ENCODE measurements at regions not wholly inside any gene's neighbourhood (a gene's known extent, or its start where the extent isn't known, plus 50 kb on each side); places are given as distances from the start of the nearest gene placed in this dataset.

DNA sequence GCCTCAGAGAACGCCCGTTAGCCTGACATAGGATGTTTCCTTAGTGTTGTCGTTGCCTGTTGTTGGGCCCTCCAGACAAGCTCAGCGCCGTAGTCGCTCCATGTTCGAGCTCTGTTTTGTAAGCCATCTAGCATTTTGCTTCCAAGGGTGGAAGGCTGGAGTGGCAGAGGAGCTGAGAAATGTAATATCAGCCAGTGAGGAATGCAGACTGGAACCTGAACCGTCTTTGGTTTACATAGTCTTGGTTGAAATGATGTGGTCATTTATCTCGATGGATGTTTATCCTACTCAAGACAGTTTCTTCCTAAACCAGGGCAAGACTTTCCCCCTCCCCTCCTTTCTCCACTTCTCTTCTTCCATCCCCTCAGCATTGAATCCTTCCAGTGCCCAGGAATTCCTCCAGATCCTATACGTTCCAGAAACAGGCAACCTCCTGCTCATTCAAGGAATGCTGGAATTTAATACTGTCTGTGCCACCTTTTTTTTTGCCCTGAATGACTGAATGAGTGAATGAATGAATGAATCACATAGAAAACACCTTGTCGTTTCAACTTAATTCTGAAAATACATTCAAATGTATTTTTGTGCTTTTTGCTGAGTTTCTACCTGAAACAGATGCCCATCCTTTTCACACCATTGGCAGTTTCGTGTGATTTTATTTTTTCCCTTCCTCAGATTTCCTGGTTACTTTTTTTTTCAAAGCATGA lies 109.5 kb upstream of the MBNL2 start:
- no peak for DNase-seq

DNA sequence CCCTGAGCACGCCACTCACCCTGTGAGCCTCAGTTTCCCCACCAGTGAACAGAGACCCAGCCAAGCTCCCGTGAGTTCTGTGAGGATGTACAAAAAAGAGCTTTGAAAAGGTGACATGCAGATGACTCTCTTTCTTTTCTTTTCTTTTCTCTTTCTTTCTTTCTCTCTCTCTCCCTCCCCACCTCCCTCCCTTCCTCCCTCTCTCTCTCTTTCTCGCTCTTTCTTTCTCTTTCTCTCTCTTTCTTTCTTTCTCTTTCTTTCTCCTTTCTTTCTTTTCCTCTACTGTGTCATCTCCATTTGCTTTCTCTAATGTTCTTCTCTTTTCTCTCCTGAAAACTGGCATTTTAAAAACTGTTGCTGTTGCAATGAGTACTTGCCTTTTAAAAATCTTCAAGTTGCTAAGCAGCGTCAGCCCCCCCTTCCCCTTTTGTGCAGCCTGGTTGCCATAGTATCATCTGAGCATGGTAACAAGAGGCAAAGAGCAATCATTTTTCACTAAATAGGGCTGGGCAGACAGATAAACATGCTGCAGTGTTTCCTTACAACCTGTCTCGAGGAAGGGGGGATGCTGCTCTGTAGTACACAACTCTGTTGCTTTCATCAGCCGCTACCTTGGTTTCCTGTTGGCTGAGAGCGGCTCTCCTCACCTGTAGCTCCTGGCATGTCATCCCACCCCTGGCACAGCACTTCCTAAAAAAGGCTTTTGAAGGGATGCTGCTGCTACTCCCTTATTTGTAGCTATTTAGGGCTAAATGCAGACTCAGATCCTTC lies 108.7 kb upstream of the MBNL2 start:
- DNase-seq, result peak in 1 of 2 experiments; percentile 7

DNA sequence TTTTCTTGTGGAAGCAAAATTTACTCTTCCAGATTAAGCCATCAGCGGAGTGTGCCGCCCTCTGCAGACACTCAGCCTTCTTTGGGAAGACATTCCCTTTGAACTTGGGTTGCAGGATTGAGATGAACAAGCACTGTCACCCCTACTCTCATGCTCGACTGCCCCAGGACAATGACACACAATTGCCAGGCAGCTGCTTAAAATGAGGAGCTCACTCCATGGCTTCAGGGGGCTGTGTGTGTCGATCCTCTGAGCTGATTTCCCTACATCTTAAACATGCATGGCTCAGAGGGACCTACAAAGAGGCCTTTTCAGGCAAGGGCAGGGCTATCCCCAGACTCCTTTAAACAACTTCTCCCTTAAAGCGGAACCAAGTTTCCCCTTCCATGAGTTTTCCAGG lies 107.5 kb upstream of the MBNL2 start:
- DNase-seq, result no peak

DNA sequence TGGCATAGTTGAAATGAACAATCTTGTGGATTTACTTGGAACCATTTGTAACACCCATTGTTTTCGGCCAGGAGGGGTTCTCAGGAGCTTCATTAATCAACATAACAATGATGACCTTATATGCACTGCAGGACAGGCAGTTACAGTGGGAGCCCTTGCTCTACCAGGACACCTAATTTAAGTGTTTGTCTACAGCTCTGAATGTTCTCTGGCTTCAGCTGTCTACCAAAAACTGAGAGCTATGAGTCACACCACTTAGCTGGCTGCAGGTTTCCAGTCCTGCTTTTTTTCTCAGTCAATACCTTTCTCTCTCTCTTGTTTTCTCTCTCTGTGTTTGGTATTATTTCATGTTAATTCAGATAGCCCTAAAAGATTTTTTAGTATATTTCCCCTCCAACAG lies 105.4 kb upstream of the MBNL2 start:
- no peak for DNase-seq

DNA sequence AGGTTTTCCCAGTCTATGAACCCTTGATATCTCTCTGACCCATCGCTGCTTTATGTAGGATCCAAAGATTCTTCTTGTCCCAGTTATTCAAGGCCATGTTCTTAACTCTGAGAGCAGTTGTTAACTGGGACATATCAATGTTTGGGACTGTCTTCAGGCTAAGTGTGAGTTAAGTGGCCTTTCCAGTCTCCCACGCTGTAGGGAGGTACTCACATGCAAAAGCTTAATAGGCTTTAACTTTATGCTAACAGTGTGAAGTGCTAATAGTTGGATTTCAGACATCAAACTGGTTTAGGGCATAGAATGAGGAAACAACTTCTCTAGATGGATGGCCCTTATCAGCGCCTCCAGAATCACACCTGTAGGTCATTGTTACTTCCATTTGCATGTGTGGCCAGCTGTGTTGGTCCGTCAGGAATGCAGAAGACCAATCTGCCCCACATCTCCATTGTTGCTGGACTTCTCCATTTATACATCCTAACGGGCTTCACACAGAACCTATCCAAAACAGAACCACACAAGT lies 104.7 kb upstream of the MBNL2 start:
- no peak for DNase-seq

DNA sequence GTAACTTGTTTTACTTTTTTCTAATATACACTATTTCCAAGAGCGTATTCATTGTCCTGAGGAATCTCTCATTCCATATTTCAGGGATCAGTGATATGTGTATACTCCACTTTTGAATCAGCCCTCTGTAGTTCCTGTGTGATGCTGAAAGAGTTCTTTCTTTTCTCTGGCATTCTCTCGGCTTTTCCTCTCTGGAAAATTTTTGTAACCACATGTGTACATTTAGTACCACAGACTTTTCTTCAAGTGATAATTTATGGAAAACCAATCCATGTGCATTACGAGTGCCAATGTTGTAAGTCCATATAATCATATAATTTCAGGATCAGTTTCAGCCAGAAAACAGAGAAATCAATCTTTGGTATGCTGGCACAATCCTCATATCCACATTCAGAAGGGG lies 102.2 kb upstream of the MBNL2 start:
- DNase-seq, result no peak

DNA sequence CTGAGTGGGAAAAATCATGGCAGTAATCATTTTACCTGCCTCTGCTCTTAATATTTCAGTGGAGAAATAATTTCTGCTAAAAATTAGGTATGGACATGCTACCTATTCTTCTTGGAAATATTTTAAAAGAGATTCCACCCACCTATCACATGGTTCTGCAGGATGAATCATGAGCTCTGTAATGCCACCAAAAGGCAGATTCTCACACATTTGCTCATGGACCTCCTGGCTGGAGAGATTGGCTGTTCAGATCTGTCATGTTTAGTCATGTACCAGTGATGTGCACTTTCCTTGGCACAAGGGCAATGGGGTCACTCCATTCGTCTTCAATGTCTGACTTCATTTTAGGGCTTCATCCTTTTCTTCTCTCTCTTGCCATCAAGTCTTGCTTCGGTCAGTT lies 101.8 kb upstream of the MBNL2 start:
- no peak for DNase-seq

DNA sequence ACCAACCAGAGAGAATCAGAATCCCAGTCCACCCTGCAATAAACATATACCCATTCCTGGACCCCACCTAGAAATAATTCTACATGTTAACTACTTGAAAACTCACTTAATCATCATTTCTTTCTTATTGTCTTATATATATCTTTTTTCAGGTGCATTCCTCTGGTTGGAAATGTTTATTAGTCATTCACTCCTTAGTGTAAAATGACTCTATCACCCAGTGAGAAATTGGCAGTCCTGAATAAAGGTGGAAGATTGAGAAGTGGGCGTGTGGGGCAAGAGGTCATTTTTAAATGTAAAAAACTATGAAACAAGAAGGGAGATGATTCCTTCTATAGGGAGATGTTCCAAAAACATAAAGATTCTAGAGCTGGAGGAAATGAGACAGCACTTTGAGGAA lies 101.2 kb upstream of the MBNL2 start:
- no peak for DNase-seq

DNA sequence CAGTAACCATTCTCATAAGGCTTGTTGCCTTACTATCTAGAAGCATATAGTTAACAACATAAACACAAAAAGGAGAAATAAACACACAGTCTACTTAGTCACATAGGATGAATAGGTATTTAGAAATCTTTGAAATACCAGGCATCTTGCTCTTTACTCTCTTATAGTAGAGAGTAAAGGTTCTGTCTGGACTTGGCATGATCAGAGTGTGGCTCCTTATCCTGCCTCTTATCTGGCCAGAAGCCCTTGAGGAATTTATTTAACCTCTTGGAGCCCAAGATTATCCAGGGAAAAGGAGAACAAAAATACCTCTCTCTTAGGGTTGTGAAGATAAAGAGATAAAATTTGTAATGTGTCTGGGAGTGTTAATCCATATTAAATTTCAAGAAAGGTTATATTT lies 100.2 kb upstream of the MBNL2 start:
- no peak for DNase-seq

DNA sequence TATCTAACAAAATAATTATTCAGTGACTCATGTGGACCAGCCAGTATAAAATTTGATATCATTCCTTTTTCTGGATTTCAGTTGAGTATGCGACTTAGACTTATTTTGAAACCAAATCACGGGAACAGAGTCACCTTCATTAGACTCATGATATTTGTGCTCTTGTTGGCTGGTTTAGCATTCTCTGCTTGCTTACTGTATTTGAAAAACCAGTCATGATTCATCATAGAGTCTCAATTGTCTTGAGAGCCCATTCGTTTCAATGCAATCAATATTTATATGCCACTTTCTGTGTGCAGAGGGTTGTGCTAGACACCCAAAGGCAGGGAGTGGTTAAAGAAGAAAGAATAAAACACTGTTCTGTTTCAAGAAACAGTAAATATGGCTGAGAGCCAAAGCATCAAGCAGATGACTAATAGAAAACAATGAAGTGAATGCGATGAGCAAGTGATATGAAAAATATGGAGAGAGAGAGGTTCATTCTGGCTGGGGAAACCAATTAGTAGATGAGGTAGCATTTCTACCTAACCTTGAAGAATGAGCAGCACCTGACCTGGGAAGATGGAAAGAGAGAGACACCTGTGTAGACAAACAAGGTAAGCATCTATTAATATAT lies 99.6 kb upstream of the MBNL2 start:
- no peak for DNase-seq

DNA sequence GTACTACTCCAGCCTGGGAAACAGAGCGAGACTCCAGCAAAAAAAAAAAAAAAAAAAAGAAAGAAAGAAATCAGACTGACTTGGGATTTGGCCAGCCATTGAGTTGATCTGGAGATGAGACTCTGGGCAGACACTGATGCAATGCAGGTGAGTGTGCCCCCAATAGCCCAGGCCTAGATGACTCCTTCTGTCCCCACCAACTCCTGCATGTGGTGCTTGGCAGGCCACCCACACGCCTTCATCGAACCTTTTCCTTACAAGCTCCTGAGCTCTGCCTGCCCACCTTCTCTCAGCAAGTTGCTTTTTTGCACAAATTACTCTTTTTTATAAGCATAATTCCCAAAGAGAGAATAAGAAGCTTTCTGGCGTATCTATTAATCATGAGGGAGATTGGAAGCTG lies 97.9 kb upstream of the MBNL2 start:
- DNase-seq, result no peak

DNA sequence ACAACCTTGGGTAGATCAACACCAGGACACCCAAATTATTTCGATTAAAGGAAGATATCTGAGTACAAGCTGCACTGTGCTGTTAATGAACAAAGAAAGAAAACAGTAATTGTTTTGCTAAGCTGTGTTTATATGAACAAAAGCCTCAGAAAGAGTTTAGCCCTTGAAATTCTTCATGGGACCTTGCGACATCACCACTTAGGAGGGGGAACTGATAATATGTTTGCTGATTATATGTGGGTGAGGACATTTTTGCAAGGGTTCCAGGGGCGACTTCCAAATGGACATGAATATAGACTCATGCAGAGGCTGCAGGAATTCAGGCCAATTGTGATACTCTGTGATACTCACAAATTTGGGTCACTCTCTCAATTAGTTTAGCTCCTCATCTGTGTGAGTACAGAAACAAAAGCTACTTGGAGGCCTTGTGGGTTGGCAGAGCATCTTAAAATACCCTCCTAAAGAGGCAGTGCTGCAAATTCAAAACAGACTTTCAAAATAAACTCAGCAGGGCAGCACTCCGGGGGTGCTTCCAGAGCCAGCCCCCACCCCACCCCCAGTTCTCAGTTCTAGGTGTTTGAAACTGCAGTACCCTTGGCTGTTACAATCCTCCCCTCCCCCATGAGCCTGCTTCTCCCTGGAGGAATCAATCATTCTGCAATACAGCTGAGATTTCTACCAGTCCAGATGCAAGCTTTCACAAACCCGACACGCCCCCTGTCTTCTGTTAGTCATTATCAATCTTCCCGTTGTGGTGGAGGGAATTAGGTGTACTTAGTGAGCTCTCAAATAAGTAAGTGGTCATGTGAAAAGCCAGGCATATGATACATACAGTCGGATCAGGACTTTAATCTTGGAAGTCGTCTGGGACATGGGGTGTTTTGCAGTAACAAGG lies 97.0 kb upstream of the MBNL2 start:
- DNase-seq, result peak; percentile 94 to 97

DNA sequence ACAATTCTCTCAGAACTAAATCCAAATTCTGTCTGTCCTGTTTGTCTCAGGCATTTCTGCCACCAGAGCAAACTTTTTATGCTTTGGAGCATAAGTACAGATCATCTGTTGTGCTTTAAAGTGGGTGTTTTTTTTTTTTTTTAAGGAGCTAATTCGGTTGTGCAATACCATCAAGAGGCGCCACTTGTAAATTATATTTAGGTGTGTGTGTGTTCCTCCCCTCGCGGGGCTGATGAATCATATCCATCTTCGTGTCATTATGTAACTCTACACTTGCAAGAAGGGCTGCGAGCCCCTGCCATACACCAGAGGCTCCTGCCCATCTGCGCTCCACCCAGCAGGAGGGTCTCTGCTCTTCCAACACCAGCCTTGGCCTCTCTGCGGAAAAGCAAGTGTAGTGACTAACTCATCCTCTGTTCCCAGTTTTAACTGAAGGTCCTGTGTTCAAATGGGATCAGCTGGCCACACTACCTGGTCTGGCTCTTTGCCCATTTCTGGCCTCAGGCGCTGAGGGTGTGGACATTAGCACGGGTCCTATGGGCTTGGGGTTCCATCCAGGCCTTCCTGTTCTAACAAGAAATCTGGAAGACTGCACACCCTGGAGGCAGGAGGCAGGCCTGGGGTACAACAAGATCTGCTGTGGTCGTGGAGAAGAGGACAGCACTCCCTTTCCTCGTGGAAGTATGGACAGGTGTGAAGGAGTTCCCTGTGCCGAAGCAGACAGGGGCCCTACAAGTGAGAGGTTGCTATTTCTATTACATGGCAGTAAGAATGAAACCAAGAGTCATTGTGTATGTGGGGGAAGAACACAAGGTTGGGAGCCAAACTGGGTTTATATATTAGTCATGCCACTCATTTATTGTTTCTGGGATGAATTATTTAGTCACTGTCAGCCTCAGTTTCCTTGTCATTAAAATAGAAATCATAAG lies 96.1 kb upstream of the MBNL2 start:
- peak; percentile 72 to 93 for DNase-seq

DNA sequence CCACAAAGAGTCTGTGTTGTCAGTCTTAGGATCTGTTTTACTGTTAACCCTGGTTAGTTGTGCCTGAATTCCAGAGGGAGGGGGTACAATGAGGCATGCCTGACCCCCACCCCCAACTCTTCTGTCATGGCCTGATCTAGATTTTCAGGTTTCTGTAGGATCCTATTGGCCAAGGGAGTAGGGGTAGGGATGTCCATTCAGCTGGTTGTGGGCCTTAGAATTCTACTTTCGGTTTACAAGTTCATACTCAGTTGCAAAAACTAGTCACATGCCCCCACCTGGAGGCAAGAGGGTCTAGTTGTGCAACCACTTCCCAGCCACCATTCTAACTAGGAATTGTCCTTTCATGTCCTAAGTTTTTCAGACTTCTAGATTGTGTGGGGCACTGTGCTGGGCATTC lies 94.3 kb upstream of the MBNL2 start:
- DNase-seq, result no peak

DNA sequence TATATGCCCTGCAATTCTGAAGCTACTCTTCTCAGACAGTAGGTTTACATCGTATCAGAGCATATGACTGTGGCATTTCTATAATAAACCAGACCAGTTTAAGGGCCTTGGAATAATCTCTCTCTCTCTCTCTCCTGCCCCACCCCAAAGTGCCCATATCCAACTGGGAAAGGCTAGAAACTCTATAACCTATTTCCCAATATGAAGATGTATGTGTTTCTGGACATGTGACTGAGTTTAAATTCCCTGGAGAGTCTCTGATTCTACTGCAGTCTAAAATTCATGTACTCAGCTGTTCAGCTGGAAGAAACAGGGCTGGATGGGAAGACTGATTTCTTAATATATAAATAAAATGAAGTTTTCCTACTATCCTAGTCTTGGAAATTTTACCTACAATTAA lies 91.9 kb upstream of the MBNL2 start:
- DNase-seq, result no peak

DNA sequence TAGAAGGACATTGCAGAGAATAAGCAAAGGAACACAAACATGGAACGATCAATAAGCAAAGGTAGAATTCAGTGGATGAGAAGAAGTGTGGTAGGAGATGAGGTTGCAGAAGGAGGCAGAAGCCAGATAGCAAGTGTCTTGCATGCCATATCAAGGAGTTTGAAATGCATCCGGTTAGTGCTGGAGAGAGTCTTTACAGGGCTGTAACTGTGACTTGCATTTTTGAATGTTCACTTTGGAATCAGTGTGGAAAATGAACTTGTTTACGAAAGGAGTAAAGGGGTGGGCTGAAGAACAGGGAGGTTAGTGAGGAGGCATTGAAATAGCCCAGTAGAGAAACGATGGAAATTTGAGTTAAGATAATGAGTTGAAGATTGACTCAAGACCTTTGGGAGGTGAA lies 90.7 kb upstream of the MBNL2 start:
- no peak for DNase-seq

DNA sequence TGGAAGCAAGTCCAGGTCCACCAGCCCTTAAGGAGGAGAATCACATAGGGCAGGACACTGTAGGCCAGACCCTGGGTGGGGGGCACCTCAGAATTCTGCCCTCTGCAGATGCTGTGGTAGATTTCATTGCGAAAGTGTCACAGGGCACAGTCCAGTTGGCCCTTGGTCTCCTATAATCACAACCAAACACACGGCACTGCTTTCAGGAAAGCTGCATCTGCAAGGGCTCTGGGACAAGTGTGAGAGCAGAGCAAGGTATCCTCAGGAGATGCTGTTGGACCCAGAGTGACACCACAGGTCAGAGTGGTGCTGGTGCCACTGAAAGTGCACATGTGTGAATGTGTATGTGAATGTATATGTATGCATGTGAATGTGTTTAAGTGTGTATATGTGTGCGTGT lies 88.6 kb upstream of the MBNL2 start:
- DNase-seq, result no peak

DNA sequence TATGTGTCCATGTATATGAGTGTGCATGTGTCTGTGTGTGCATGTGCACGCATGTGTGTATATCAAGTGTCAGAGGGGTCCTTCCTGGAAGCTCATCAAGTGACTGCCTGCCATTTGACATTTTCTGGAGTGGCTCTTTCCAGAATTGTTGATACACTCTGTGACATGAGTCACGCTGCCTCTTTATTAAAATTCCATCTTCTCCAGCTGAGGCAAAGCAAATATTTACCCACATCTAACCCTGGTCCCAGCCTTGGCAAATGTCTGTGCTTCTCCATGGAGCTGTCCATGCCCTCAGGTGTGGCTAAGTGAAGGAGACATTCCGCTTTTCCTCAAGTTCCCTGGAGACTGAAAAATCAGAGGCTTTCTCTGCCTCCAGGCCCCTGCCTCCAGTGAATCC lies 88.2 kb upstream of the MBNL2 start:
- no peak for DNase-seq

DNA sequence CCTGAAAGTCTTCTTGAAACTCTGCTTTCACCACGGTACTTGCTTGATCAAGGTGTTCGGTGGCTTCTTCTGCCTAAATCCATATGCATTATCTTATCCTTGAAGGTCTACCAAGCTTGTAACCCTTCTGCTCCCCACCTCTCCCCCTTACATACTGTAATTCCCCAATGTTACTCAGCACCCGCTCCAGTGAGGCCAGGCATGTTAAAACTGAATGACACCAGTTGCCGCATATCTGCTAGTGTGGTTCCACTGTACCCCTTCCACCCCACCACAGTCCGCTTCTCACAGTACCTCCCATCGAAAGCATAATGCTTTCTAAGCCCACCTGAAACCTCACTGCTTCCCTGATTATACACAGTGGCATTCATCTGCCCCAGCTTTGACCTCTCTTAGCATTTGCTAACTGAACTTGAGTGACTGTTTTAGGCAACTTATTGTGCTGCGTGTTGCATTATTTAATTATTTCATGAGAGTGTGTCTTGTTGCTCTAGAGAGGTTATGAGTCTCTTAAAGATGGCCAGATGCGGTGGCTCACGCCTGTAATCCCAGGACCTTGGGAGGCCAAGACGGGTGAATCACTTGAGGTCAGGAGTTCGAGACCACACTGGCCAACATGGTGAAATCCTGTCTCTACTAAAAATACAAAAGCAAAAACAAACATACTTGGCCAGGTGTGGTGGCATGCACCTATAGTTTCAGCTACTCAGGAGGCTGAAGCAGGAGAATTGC lies 87.6 kb upstream of the MBNL2 start:
- no peak for DNase-seq

DNA sequence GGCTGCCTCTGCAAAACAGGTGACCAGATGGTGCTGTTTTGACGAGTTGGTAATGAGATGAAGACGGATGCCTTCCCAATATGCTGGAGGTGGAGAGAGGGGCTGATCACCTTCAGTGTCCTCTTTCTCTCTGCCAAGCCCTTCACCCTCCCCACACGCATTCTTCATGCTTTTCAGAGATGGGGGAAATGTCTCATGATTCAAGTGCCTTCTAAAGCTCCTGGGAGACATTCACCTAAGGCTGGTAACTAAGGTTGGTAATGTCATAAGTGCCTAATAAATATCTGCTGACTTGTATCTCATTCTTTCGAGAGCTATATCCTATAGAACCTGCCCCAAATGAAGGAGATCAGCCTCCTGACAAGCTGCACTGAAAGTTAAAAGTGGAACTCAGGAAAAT lies 86.2 kb upstream of the MBNL2 start:
- DNase-seq, result peak; percentile 71 to 87

DNA sequence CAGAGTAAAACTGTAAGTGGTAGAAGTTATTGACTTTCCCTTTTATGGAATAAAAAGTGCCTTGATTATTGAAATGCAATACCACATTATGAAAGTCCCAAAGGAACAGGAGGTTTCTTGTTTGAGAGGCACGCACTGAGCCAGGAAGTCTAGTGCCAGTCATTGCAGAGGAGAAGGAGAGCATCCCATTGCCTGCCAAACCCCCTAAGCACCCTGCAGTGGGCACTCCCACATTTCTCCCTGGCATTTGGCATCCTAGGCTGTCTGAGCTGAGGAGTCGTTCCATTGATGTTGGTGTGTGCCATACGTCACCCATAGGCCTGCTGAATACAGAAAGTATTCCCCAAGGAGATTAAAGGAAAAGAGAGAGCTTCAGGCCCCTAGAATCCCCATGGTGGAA lies 85.7 kb upstream of the MBNL2 start:
- peak in 1 of 2 experiments; percentile 27 for DNase-seq

All from NCI-H524 (cell line).